ENCODE measurements at regions not wholly inside any gene's neighbourhood (a gene's known extent, or its start where the extent isn't known, plus 50 kb on each side); places are given as distances from the start of the nearest gene placed in this dataset.

DNA sequence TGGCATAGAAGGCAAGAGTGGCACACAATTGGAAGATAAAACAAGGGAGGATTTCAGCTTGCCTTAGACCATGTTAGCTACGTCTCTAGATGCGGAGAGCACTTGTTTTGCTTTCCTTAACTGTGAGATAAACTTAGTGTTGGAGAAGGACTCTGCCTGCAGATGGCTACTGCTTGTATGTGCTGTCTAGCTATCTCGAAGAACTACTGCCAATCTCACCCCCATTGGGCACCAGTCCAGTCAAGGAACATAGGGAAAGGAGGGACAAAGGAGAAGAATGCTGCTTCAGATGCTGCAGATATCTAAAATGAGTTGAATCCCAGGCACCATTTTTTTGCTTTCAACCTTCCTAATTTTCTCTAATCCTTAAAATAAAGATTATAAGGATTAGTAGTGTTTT lies 726.0 kb upstream of the ARGLU1 start:
- no peak for DNase-seq

DNA sequence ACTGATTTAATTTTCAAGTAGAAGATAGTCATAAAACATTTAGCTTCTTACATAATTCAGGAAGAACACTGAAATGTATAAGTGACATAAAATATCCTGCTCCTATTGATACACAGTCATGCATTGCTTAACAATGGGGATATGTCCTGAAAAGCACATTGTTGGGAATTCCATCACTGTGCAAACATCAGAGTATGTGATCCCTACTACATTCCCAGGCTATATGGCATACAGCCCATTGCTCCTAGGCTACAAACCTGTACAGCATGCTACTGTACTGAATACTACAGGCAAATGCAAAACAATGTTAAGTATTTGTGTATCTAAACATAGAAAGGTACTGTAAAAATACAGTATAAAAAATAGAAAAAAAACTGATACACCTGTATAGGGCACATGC lies 723.9 kb upstream of the ARGLU1 start:
- DNase-seq = no peak

DNA sequence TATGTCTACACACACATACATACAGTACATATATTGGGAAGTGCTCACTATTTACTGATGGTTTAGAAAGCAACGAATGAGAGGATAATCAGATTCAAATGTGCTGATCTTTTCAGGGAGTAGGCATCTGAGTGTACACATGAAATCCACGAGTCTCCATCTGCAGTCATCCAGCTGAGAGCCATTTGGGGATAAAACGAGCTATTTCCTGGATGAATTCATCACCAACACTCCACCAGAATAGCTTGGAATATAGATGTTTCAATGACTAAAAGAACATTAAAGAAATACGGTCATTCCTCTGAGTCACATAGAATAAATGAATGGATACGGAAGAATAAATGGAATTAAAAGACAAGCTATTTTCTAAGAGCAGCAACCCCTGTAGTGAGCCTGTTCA lies 721.6 kb upstream of the ARGLU1 start:
- DNase-seq = no peak

DNA sequence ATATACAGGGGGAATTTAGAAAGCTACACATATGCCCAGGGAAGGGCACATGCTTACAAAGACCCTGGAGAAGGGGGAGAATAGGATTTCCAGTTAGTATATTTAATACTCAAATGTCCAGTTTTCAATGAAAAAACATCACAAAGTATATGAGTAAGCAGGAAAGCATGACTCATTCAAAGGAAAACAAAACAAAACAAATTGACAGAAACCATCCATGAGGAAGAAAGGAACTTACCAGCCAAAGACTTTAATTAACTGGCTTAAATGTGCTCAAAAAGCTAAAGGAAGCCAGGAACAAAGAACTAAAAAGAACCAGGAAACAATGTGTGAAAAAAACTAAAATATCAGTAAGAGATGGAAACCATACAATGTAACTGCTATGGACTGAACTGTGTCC lies 716.2 kb upstream of the ARGLU1 start:
- no peak for DNase-seq

DNA sequence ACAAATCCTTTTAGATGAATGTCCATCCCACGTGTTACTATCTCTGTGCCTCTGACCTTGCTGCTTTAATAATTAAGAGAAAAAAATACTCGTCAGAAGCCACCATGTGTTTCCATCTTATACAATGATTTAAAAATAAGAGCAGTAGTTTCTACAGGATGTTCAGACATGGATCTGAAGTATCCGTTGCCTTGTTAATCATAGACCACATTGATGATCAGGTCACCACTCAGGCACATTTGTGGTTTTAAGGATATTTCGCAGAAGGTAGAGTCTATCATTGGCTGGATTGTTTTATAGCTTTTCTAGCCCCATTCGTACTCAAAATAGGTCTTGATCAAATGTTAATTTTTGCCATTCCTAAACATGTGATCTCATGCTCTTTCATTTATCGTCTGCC lies 710.0 kb upstream of the ARGLU1 start:
- no peak for DNase-seq

DNA sequence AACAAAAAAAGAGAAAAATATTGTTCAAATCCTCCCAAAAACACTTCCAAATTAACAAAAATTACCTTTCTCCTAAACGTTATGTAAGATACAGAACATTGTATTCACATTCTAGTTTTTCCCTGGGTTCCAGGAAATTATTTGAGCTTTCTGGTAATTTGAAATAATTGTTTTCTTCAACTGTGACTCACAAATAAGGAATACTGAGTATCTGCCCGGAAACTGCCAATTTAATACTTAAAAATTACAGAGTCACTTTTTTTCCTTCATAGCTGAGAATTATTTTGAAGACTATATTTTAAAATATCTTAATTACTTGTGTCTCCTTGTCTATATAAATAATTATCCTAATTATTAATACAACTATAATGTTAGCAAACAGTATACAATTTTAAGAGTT lies 709.0 kb upstream of the ARGLU1 start:
- no peak for DNase-seq

DNA sequence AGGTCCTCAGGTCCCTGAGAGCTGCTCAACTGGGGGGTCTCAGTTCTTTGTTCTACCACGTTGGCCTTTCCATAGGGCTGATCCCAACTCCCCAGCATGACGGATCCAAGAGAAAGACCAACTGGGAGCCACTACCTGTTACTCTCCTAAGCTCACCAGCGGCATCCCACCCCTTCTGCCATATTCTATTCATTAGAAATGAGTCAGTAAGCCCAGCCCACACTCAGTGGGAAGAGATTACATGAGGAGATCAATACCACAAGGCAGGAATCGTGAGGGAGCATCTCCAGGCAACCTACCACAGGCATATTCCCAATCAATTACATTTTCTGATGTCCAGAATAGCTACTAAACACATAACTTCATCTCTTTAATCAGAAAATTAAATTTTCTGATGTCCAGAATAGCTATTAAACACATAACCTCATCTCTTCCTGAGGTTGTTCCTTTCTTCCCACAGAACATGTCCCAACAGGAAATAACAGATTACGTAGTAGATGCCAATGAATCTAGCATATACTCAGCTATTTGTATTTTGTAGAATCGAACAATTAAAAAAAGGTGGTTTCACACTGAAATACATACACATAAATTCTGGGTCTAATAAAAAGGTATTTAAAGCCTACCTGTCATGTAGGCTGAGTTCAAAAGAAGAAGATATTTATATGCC lies 708.1 kb upstream of the ARGLU1 start:
- no peak for DNase-seq

DNA sequence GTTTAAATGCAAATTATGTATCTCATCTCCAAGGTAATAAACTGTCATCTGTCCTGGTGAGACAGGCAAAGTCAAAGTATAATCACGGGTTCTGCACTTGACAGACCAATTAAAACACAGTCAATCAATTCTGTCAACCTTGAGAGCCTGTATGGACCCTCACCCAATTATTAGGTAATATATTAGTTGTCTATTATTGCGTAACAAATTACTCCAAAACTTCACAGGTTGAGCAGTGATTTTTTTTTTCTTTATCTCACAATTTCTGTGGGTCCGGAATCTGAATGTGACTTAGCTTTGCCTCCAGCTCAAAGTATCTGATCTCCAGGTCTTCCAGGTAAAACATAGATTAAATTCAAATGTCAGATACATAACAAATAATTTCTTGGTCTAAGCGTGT lies 707.4 kb upstream of the ARGLU1 start:
- DNase-seq = no peak

DNA sequence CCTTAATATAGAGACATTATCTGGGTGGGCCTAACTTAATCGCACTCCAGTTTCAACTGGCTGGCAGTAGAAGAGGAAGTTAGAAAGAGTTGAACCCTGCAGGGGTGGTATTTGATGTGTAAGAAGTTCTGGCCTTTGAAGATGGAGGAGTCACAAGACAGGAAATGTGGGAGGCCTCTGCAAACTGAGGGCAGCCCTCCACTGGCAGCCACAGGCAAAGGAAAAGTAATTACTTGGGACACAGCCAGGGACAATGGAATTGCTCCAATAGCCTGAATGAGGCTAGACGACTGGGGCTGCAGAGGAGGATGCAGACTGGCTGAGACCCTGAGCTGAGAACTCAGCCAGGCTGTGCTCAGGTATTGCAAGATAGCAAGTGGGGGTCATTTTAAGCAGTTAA lies 703.3 kb upstream of the ARGLU1 start:
- DNase-seq = no peak

DNA sequence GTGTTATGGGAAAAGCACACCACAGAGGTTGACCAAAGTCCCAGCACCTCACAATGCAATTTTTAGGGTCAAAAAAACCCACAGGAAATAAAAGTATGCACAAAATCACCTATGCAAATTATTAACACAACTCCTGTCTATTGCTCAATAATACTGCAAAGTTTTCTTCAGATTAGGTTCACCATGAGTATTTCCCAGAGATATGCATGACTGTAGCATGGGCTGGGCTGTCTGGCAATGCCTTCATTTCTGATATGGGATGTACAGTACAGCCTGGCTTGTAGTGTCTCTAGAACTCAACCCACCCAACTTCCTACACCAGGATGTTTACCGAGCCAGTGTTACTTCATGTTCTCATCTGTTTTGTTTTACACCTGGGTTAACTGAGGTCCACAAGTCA lies 698.7 kb upstream of the ARGLU1 start:
- no peak for DNase-seq

DNA sequence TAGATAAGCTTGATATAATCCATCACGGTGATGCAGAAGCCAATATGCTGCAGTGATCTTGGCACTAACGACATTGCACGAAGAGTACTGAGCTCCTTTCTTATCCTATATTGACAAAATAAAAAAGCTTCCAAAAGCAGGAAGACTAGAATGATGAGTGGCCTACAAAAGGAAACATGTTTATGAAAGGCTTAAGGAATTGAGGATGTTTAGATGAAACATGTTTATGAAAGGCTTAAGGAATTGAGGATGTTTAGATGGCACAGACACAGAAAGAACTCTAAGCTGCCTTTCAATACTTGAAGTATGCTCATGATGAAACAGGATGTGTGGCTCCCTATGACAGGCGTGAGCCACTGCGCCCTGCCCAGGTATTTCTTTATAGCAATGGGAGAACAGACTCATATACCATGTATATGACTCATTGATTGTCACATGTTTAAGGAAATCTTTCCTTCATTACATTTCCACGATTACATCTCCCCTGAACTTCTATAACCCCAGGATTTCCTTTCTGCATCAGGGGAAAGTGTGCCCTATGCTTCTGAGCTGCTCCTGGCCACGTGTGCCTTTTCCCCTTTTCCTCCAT lies 690.8 kb upstream of the ARGLU1 start:
- no peak for DNase-seq

DNA sequence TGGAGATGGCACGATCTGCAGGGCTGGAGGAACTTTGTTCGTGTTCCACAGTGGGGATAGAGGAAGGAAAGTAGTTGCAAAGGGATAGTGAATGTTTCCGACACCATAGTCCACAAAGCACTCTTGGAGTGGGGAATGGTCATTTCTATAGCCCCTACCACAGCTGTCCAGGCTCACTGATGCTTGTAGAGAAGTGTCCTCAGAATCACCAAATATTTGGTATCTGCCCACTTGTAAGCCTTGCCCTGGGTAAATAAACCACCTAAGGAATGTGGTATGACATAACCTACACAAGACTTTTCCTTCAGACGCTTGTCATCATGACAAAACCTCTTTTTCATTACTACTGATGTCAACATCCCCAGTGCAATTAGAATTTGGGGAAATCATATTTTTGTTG lies 686.5 kb upstream of the ARGLU1 start:
- no peak for DNase-seq

DNA sequence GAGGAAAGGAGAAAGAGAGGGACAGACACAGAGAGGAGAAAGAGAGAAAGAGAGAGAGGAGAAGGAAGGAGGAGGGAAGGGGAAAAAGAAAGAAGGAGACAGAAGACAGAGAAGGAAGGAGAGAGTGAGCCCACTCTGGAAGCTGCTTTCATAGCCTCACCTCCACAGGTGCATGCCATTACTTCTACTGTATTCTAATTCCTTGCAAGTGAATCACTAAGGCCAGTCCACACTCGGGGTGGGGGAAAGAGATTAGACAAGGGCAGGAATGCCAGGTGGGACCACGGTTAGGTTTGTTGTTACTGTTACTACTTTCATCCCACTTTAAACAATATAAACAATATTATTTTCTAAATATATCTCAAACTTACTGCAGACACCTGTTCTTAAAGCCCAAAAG lies 684.5 kb upstream of the ARGLU1 start:
- no peak for DNase-seq

DNA sequence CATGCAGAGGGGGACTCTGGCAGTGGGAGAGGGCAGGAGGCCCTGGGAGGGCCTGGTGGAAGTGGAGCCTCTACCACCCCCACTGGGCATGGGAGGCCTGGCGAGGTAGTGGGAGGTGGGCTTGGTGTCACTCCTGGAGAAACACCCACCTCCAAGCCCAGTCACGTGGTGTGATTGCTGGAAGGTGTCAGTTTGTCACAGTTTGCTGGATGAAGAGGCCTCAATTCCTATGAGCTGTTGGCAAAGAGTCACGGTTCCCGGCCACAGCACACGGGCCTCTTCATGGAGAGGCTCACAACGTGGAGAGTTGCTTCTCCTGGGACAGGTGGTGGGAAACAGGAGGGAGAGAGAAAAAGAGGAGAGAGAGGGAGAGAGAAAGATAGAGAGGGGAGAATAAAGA lies 684.1 kb upstream of the ARGLU1 start:
- DNase-seq = no peak

DNA sequence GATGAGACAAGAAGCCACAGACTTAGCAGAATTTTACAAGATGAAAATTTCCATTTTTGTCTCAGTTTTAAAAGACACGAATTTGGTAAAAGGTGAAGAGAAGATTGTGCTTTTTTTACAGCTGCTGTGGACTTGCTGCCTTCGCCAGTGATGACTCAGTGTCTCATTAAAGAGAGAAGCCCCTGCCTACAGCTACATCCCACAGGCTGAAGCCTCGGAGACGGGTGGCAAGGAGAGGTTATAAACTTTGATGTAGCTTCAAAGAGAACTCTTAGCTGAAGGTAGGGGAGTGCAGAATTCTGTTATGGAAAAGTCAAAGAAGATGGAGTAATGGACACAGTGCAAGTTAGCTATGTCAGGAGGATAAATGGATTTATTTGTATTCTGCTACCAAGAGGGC lies 683.4 kb upstream of the ARGLU1 start:
- no peak for DNase-seq

DNA sequence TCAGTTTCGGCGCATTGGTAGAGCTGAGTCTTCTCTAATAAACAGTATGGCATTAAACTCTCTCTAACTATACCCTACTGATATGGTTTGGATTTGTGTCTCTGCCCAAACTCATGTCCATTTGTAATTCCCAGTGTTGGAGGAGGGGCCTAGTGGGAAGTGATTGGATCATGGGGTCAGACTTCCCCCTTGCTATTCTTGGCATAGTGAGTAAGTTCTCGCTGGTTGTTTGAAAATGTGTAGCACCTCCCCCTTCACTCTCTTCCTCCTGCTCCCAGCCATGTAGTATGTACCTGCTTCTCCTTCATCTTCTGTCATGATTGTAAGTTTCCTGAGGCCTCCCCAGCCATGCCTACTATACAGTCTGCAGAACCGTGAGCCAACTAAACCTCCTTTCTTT lies 682.7 kb upstream of the ARGLU1 start:
- no peak for DNase-seq

DNA sequence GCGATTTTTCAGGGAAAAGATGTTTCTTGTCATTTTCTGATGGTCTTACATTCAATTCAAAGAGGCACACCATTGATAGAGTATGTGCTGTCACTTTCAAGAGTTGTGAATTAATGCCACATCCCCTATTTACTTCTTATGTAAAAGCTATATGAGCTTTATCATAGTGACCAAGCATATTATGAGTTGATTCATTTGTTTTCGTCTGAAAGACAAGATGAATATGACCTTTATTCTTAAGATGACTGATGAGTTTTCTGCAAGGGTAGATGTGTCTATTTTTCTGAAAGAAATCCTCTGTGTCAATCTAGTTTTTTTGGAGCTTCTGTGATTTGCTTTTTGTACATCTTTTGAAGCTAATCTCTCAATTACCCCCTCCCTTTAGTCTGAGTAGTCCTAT lies 676.3 kb upstream of the ARGLU1 start:
- DNase-seq = no peak

DNA sequence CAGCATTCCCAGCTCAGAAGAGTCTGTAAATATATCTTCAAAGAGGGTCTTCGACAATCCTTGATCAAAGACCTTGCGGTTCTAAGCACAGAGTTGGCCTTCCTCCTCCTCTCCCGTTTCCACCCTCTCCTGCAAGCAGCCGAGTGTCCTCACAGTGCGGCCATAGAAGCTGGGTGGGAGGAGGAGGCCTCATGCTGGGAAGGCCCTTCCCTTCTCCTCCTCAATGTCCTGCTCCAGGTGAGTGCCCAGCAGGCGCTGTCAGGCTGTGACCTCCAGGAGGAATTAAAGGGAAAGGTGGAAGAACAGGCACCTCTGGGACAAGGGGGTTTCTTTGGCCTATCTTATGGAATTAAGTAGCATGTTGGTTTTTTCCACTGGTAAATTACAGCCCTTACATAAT lies 674.2 kb upstream of the ARGLU1 start:
- no peak for DNase-seq

DNA sequence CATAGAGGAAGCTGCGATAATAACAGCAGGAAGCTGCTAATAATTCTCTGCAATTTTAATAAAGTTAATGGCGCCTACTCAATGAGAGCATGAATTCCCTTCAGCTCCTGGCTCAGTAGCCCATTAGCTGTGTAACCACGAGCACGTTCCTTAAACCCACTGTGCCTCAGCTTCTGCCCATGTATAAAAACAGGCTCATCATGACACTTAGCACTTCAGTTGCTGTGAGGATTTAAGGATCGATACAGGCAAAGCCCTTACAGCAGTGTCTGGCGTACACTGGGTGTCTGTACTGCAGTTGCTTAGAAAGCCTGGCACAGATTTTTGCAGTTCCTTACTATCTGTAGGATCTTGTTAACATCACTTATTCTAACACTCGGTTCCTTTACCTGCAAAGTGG lies 673.4 kb upstream of the ARGLU1 start:
- DNase-seq = no peak

DNA sequence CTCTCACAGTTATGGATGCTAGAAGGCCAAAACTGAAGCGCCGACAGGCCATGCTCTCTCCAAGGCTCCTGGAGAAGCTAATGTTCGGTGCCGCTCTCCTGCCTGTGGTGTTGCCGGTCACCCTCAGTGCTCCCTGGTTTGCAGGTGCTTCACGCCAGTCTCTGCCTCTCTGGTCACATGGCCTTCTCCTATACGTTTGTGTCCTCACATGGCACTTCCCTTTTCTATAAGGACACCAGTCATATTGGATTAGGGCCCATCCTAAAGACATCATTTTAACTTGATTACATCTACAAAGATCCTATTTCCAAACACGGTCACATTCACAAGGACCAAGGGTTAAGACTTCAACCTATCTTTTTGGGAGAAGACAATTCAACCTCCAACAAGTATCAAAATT lies 671.3 kb upstream of the ARGLU1 start:
- DNase-seq = no peak

DNA sequence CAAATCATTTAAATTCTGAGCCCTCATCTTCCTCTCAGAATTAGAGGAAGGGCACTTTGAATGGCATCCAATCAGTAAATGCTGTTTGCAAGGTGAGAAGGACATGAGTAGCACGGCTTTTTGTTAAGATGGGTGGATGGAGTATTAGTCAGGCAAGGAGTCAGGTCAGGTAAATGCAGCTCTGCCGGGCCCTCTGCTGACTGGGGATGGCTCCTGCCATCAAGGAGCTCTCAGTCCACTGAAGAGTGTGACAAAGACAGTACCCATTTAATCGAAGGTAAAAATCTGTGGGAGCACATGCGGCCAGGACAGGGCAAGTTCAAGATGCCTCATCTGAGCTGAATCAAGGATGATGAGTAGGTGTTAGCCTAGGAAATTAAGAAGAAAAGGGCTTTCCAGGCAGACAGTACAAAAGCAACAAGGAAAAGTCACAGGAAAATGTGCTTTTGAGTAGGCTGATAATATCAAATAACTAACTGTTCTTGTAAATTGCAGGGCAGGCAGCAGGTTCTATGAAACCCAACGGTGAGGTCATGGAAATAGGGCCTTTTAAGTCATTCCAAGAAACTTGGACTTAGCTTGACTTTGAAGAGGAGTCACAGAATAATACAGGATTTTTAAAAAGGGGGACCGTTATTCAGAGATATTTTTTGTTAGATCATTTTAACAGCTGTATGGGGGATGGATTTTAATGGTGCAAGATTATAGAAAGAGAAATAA lies 670.5 kb upstream of the ARGLU1 start:
- DNase-seq = no peak

DNA sequence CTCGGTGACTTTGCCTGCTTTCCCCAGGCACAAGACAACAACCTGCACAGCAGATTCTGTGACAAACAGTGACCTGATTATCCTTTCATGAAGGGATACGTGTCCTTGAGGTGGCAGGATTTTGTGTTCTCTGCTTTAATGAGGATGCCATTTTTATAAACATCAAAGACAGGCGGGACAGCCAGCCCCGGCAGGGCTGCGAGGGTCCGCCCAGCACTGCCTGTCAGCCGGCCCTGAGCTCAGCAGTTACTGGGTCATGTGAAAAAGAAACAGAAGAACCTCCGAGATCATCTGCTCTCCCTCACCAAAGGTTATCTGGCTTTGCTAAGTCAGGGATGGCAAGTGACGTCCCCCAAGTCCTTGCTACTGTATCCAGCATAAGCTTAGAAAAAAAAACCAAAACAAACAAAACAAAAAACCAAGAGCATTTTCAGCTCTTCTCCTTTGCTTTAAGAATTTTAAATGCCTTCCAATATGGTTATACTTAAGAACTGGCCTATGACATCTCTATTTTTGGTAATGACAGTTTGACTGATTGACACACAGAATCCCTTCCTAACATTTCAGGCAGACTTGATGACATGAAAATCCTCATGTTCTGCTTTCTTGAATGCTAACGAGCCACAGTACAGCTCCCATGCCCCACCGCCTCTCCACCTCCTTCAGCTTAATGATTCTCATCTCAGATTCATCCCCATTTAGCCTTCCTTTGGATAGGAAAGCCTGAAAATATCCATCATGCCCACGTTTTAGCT lies 666.6 kb upstream of the ARGLU1 start:
- no peak for DNase-seq

DNA sequence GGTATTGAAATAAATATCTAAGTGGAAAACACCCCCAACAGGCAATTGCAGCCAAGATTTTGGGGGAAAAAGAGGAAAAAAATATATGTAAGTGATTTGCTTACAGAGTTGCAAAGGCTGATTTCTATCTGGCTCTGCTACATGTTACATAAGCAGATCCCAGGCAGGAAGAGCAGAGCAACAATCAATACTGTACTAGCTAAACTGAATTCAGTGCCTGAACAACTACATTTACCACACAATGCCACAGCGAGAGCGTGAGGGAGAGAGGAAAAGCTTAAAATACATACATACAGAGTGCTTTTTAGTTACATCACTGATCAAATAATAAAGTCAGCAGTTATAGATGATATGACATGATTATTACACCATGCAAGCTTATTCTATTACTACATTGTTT lies 665.6 kb upstream of the ARGLU1 start:
- no peak for DNase-seq

DNA sequence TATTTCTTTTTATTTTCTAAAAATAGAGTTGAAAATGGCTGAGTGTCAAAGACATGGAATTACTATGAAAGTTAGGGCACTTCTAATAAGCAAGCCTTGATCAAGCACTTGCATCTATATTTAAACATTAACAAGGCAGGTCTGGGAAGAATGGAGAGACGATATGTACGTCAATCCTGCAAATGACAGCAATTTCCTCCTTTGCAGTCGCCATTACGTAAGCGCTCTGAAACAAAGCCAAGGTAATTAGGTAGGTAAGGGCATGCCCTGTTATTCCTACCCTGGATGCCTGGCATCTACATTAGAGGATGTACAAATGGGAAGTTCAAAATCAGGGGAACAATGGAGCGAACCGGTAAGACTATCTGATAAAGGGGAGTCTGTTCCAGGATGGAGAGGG lies 664.0 kb upstream of the ARGLU1 start:
- DNase-seq = no peak

All from suppressor macrophage treated with lipopolysaccharide for 1 hour (primary cell).